Endothelial cell (in vitro differentiated cells): ENCODE measurements at regions not wholly inside any gene's neighbourhood (a gene's known extent, or its start where the extent isn't known, plus 50 kb on each side); places are given as distances from the start of the nearest gene placed in this dataset.
"Not testable (repeated sequence)": the region's sequence is repeated elsewhere in the genome, so short reads cannot be mapped to it uniquely, and the experiment has no call there.

Experiments
- DNase-seq: peaks from one replicate; pipeline ENCODE4 v3.0.0; 2021; ENCODE audit warnings: low spot score
- H3K27ac Mint-ChIP-seq: one replicate; pipeline ENCODE4 v1.8.0; 2021; ENCODE audit warnings: mixed read lengths, inconsistent platforms; ENCODE audit not compliant: unreplicated experiment
- H3K27me3 Mint-ChIP-seq: one replicate; pipeline ENCODE4 v1.8.0; 2021; ENCODE audit warnings: mild to moderate bottlenecking, moderate library complexity, mixed read lengths, inconsistent platforms; ENCODE audit not compliant: unreplicated experiment
- H3K36me3 Mint-ChIP-seq: one replicate; pipeline ENCODE4 v1.8.0; 2021; ENCODE audit warnings: mild to moderate bottlenecking, low read depth, mixed read lengths, inconsistent platforms; ENCODE audit not compliant: unreplicated experiment
- H3K4me1 Mint-ChIP-seq: one replicate; pipeline ENCODE4 v1.8.0; 2021; ENCODE audit warnings: mild to moderate bottlenecking, mixed read lengths, inconsistent platforms; ENCODE audit not compliant: unreplicated experiment
- H3K4me3 Mint-ChIP-seq: one replicate; pipeline ENCODE4 v1.8.0; 2021; ENCODE audit warnings: mild to moderate bottlenecking, mixed read lengths, inconsistent platforms; ENCODE audit not compliant: unreplicated experiment
- H3K9me3 Mint-ChIP-seq: one replicate; pipeline ENCODE4 v1.8.0; 2021; ENCODE audit warnings: mixed read lengths, inconsistent platforms; ENCODE audit not compliant: unreplicated experiment
- TF ChIP-seq, protein P1 (sequence below): fragments of 200-600 bp; sonication (generic); IDR thresholded peaks from one replicate; pipeline ENCODE4 v1.5.0; 2021; ENCODE audit warnings: antibody characterized with exemption; ENCODE audit not compliant: unreplicated experiment

DNA sequence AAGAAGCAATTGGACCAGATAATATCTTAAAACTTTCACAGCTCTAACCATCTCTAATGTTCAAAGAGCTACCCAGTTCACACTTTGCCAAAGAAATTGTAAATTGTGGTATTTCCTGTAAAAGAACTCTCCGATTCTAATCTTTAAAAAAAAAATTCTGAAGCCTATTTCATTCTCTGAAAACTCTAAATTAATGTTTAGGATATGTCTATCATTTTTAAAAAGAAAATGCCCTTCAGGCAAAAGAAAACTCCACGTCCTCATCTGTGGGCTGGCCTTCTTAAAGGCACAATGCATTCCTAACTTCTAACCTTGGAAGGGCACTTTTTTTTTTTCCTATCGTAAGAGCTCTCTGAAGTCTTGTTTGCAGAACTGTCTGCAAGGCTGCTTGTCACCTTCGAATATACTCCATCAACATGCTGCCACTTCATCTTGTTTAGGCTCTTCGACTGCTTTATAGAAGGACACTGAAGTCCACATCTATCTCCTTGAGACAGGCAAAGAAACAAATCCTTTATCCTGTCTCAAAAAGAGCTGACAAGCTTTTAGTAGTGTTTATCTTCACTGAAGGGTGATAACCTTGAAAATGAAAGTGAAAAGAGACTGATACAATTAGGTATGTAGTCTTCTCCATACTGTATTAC is 124.3 kb upstream of the SLC39A10 start:
- Mint-ChIP-seq H3K27ac (no peak overlapping the region), H3K36me3 (no peaks in the 10 kb centered on the region), H3K9me3 (no peaks in the 10 kb centered on the region), H3K27me3 (peaks cover 1% of the 10 kb centered on the region), H3K4me3 (no peak overlapping the region), H3K4me1 (no peaks in the 10 kb centered on the region)
- TF ChIP-seq, protein P1, sequence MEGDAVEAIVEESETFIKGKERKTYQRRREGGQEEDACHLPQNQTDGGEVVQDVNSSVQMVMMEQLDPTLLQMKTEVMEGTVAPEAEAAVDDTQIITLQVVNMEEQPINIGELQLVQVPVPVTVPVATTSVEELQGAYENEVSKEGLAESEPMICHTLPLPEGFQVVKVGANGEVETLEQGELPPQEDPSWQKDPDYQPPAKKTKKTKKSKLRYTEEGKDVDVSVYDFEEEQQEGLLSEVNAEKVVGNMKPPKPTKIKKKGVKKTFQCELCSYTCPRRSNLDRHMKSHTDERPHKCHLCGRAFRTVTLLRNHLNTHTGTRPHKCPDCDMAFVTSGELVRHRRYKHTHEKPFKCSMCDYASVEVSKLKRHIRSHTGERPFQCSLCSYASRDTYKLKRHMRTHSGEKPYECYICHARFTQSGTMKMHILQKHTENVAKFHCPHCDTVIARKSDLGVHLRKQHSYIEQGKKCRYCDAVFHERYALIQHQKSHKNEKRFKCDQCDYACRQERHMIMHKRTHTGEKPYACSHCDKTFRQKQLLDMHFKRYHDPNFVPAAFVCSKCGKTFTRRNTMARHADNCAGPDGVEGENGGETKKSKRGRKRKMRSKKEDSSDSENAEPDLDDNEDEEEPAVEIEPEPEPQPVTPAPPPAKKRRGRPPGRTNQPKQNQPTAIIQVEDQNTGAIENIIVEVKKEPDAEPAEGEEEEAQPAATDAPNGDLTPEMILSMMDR = no peak
- DNase-seq = no peak

DNA sequence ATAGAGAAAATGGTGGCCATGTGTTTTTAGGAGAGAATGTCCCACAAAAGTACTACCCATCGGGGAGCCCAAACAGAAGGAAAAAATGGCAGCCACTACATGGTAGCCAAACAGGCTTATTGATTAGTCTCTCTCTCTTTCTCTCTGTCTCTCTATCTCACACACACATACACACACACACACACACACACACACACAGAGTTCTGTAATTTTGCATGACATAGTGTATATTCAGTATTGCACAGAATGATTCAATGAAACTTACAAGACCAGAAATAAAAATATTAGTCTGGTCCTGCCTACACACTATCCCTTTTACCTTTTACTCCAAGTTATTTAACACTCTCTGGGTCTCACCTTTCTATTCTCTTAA is 124.8 kb upstream of the SLC39A10 start:
- no peaks in the 10 kb centered on the region for H3K36me3 Mint-ChIP-seq
- TF ChIP-seq, protein P1 = no peak
- DNase-seq = no peak
- peaks cover 1% of the 10 kb centered on the region for H3K27me3 Mint-ChIP-seq
- H3K27ac Mint-ChIP-seq = no peak overlapping the region
- no peaks in the 10 kb centered on the region for H3K9me3 Mint-ChIP-seq
- H3K4me1 Mint-ChIP-seq = no peaks in the 10 kb centered on the region
- H3K4me3 Mint-ChIP-seq = no peak overlapping the region

- Mint-ChIP-seq H3K9me3 (no peaks in the 10 kb centered on the region), H3K36me3 (no peaks in the 10 kb centered on the region), H3K4me3 (no peak overlapping the region), H3K27ac (no peak overlapping the region), H3K27me3 (peaks cover 1% of the 10 kb centered on the region), H3K4me1 (no peaks in the 10 kb centered on the region)
- no peak for DNase-seq
- TF ChIP-seq, protein P1 = no peak
These were observed 125.3 kb upstream of the SLC39A10 start for GRCh38 chr2:195531754-195532153.

- not testable (repeated sequence) for H3K27me3 Mint-ChIP-seq, H3K36me3 Mint-ChIP-seq, H3K9me3 Mint-ChIP-seq, H3K4me1 Mint-ChIP-seq, H3K4me3 Mint-ChIP-seq, DNase-seq, H3K27ac Mint-ChIP-seq
These were observed 133.8 kb upstream of the SLC39A10 start for GRCh38 chr2:195523242-195523641.

- TF ChIP-seq, protein P1 = no peak
- no peak for DNase-seq
- no peak overlapping the region for H3K4me3 Mint-ChIP-seq
- no peak overlapping the region for H3K27ac Mint-ChIP-seq
- H3K9me3 Mint-ChIP-seq = no peaks in the 10 kb centered on the region
- H3K36me3 Mint-ChIP-seq = peaks cover 3% of the 10 kb centered on the region
- peaks cover 5% of the 10 kb centered on the region for H3K27me3 Mint-ChIP-seq
- H3K4me1 Mint-ChIP-seq = no peaks in the 10 kb centered on the region
These were observed 135.4 kb upstream of the SLC39A10 start for GRCh38 chr2:195521589-195521988.
